ENCODE measurements at regions not wholly inside any gene's neighbourhood (a gene's known extent, or its start where the extent isn't known, plus 50 kb on each side); places are given as distances from the start of the nearest gene placed in this dataset.

DNA sequence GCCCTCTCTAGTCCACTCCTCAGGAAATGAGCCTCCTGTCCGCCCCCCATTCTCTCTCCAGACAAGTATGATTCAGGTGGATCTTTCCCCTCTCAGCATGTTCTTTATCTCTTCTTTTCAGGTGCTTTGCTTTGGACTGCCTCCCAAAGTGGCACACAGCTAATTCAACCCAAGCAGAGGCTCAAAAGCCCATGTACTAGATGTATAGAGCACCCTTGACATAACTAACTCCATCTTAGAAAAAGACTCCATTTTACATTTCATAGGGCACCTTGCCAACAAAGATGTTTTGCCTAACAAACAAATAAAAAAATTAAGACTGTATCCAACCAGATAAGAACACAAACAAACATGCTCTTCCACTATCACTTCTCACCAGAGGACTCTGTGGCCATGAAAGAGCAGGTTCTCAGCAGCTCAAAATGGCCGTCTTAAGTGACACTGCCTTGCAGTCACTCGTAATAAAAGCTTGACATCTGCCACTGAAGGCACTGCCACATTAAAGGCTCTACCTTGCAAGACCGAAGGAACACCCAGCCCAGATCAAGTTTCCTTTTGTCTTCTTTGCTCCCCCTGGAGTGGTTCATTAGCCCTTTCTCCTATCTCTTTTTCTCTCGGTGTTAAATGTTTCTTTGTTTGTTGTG lies 84.9 kb upstream of the TAB3 start:
- no peaks in the 10 kb centered on the region for H3K36me3 ChIP-seq
- TF ChIP-seq, protein P1, sequence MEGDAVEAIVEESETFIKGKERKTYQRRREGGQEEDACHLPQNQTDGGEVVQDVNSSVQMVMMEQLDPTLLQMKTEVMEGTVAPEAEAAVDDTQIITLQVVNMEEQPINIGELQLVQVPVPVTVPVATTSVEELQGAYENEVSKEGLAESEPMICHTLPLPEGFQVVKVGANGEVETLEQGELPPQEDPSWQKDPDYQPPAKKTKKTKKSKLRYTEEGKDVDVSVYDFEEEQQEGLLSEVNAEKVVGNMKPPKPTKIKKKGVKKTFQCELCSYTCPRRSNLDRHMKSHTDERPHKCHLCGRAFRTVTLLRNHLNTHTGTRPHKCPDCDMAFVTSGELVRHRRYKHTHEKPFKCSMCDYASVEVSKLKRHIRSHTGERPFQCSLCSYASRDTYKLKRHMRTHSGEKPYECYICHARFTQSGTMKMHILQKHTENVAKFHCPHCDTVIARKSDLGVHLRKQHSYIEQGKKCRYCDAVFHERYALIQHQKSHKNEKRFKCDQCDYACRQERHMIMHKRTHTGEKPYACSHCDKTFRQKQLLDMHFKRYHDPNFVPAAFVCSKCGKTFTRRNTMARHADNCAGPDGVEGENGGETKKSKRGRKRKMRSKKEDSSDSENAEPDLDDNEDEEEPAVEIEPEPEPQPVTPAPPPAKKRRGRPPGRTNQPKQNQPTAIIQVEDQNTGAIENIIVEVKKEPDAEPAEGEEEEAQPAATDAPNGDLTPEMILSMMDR (IDR thresholded peaks at IDR 0.05) = no peak
- TF ChIP-seq POLR2A (IDR thresholded peaks at IDR 0.05) = no peak
- peaks cover 0 to 8% (median 0%) of the 10 kb centered on the region in 9 donors for H3K27me3 ChIP-seq
- intact Hi-C loops (cut with DNase I) = no loop called here
- DNase-seq (no peak), ATAC-seq (no peak)
- H3K9me3 ChIP-seq = no peaks in the 10 kb centered on the region
- no peak overlapping the region for H3K4me3 ChIP-seq
- no peaks in the 10 kb centered on the region for H3K4me1 ChIP-seq
- WGBS, 4 donors = 67 to 76% (median 71%) methylated on average over 5 of the region's 5 CpGs
- no peak overlapping the region for H3K27ac ChIP-seq

DNA sequence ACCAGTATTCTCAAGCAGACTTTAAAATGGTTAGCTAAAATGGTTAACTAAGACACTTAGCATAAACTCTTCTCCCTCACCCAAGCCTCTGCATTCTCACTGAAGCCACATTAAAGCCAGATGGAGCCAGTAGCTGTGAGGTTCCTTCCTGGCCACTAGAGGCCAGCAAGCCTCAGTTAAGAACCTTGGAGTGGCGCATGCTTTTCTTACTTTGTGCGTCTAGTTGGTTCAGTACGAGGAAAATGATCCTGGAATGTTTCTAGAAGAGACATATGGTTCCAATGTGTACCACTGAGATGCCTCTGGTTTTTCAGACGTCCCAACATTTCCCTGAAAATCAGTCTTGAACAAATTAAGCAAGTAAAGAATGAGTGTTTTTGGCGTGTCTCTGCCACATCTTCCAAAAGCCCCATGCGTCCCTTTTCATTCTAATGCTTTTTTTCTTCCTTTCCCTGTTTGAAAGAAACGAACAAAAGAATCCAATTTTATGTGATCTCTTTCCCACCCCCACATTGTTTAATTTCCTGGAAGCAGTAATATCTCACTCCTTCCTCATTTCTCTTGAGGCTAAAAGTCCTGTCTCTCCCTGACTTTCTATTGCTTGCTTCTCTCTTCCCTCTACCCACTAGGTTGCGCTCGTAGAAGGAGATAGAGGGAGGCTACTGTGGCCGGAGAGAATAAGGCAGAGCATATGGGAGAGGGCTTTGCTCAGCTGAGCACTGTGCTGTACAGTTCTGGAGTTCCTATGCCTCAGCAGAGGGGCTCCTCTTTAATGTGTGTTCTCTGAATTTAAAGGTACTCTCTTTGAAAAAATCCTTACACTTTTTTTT lies 82.9 kb upstream of the TAB3 start:
- H3K4me1 ChIP-seq = no peaks in the 10 kb centered on the region
- peak overlapping the region in 7 of 12 donors; percentile 12 to 39 (median 32) for H3K4me3 ChIP-seq
- no peak for TF ChIP-seq POLR2A (IDR thresholded peaks at IDR 0.05)
- TF ChIP-seq, protein P1 (IDR thresholded peaks at IDR 0.05) = peak; percentile 35 to 71 (median 60)
- intact Hi-C loops (cut with DNase I) = no loop called here
- peak overlapping the region in 1 of 12 donors; percentile 51 for H3K27ac ChIP-seq
- ATAC-seq (peak; percentile 37 to 84 (median 79)), DNase-seq (peak in 2 of 5 donors; percentile 6 to 15)
- H3K36me3 ChIP-seq = no peaks in the 10 kb centered on the region
- no peaks in the 10 kb centered on the region for H3K9me3 ChIP-seq
- H3K27me3 ChIP-seq = peaks cover 0 to 11% (median 0%) of the 10 kb centered on the region in 9 donors
- WGBS, 4 donors = 7 to 20% (median 13%) methylated on average over 10 of the region's 10 CpGs

DNA sequence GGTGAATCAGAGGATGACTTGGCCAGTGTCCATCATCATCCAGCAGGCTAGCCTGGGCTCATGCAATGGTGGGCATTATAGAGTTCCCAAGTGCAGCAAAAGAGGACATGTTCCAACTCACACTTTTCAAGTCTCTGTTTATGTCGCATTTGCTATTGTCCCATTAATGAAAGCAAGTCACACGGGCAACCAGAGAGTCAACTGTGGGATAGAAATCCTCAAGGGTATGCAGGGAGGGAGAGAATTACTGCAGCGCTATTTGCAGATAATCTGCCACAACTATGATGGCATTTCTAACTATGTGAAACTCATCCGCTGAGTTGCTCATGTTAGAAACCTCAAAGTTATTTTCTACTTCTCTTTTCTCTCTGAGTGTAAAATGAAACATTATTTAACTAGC lies 78.5 kb upstream of the TAB3 start:
- H3K9me3 ChIP-seq = no peaks in the 10 kb centered on the region
- H3K4me1 ChIP-seq = no peaks in the 10 kb centered on the region
- DNase-seq = no peak
- no peak for TF ChIP-seq POLR2A (IDR thresholded peaks at IDR 0.05)
- TF ChIP-seq, protein P1 (IDR thresholded peaks at IDR 0.05) = no peak
- no peak overlapping the region for H3K27ac ChIP-seq
- intact Hi-C loops (cut with DNase I) = no loop called here
- H3K4me3 ChIP-seq = no peak overlapping the region
- H3K27me3 ChIP-seq = peaks cover 0 to 8% (median 0%) of the 10 kb centered on the region in 9 donors
- no peaks in the 10 kb centered on the region for H3K36me3 ChIP-seq
- no peak for ATAC-seq
- 60 to 86% (median 80%) methylated on average over 4 of the region's 4 CpGs for WGBS, 4 donors

DNA sequence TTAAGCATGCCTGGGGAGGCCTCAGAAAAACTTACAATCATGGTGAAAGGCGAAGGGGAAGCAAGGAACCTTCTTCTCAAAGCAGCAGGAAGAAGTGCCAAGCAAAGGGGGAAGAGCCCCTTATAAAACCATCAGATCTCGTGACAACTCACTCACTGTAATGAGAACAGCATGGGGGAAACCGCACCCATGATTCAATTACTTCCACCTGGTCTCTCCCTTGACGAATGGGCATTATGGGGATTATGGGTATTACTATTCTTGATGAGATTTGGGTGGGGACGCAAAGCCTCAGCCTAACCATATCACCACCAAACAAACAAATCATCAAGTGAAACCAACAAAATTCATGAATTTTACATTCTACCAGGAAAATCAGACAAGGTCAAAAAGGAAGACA lies 76.7 kb upstream of the TAB3 start:
- DNase-seq (no peak), ATAC-seq (no peak)
- no peak overlapping the region for H3K27ac ChIP-seq
- H3K27me3 ChIP-seq = peaks cover 0 to 8% (median 0%) of the 10 kb centered on the region in 9 donors
- TF ChIP-seq, protein P1 (IDR thresholded peaks at IDR 0.05) = no peak
- TF ChIP-seq POLR2A (IDR thresholded peaks at IDR 0.05) = no peak
- H3K4me1 ChIP-seq = no peaks in the 10 kb centered on the region
- H3K4me3 ChIP-seq = no peak overlapping the region
- 70 to 88% (median 81%) methylated on average over 5 of the region's 5 CpGs for WGBS, 4 donors
- intact Hi-C loops (cut with DNase I) = no loop called here
- H3K9me3 ChIP-seq = no peaks in the 10 kb centered on the region
- no peaks in the 10 kb centered on the region for H3K36me3 ChIP-seq
